Body of pancreas (tissue), 4 donors: ENCODE measurements at regions not wholly inside any gene's neighbourhood (a gene's known extent, or its start where the extent isn't known, plus 50 kb on each side); places are given as distances from the start of the nearest gene placed in this dataset.

Source experiments
- ATAC-seq: fragments of 150-250 bp; one replicate; pipeline ENCODE4 v1.9.1; 2016
- DNase-seq, 4 donors: peaks; one replicate each; pipeline ENCODE4 v3.0.0-alpha.2; 2019
- H3K27ac ChIP-seq, 4 donors: fragments of 200-600 bp; sonication (generic); 1 replicate in 3 of 4; 2 replicates in 1 of 4; pipeline versions ENCODE4 v1.5.1 to v1.6.1; 2016 to 2019; ENCODE audit warnings: mild to moderate bottlenecking in 1 of 4, mixed read lengths in 1 of 4, moderate library complexity in 1 of 4
- H3K27me3 ChIP-seq, 2 donors: fragments of 200-600 bp; sonication (generic); one replicate each; pipeline ENCODE4 v1.6.0; 2016; ENCODE audit warnings: mild to moderate bottlenecking in 1 of 2
- H3K36me3 ChIP-seq, 2 donors: fragments of 200-600 bp; sonication (generic); replicated peaks in 1 of 2; 2 replicates each; pipeline ENCODE4 v1.5.1; 2016; ENCODE audit warnings: low read depth in 2 of 2; ENCODE audit not compliant: insufficient read depth in 1 of 2
- H3K4me1 ChIP-seq: fragments of 200-600 bp; sonication (generic); one replicate; pipeline ENCODE4 v1.6.0; 2016
- H3K4me3 ChIP-seq, 2 donors: fragments of 200-600 bp; sonication (generic); 1 replicate in 1 of 2; 2 replicates in 1 of 2; pipeline ENCODE4 v1.5.1; 2016 to 2019
- H3K9me3 ChIP-seq, 3 donors: fragments of 200-600 bp; sonication (generic); 1 replicate in 2 of 3; 2 replicates in 1 of 3; pipeline ENCODE4 v1.5.1; 2016
- POLR2A ChIP-seq, 3 donors: fragments of 450-650 bp; IDR thresholded peaks; one replicate each; pipeline ENCODE4 v1.6.1; 2016; ENCODE audit warnings: antibody characterized with exemption in 3 of 3, mild to moderate bottlenecking in 2 of 3
- WGBS, 2 donors: methylation state at CpG; one replicate each; pipeline ENCODE4 v1.1.5; 2017; 5-methylcytosine and 5-hydroxymethylcytosine counted together
- intact Hi-C: fragments of 100-400 bp; cut with DNase I; formaldehyde crosslinking; loops from one replicate; pipeline ENCODE4 v1.15.1; 2023
- TF ChIP-seq, protein P1 (sequence below), 7 experiments: fragments of 450-650 bp in 4 of 7; fragments of 200-600 bp in 3 of 7; sonication (generic) in 3 of 7; IDR thresholded peaks; one replicate each; pipeline ENCODE4 v1.5.1; 2016 to 2019; ENCODE audit warnings: antibody characterized with exemption in 7 of 7

DNA sequence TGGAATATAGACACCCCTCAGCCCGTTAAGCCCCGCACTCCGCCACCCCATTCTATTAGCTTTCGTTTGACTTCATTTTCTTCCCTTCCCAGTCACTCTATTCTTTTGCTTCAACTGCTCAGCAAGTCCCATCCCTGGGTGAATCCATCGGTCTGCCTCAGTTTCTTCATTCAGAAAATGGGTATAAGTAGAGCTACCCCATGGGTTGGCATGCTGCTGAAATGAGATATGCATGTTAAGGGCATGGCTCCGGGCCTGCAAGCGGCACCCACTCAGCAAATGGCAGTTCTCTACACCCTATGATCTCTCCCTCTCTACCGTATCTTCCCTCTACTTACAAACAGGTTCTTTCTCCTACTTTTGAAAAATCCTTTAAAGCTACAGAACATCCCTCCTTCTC is 87.8 kb upstream of the IRF2BP2 start:
- ATAC-seq (no peak), DNase-seq (no peak)
- H3K36me3 ChIP-seq, result no peaks in the 10 kb centered on the region
- no peaks in the 10 kb centered on the region for H3K27me3 ChIP-seq
- no peak overlapping the region for H3K4me3 ChIP-seq
- no peak overlapping the region for H3K27ac ChIP-seq
- WGBS, 2 donors, result 91 to 95% methylated on average over 8 of the region's 8 CpGs
- H3K4me1 ChIP-seq, result no peaks in the 10 kb centered on the region
- intact Hi-C loops, result no loop called here
- H3K9me3 ChIP-seq, result no peaks in the 10 kb centered on the region
- TF ChIP-seq, protein P1, sequence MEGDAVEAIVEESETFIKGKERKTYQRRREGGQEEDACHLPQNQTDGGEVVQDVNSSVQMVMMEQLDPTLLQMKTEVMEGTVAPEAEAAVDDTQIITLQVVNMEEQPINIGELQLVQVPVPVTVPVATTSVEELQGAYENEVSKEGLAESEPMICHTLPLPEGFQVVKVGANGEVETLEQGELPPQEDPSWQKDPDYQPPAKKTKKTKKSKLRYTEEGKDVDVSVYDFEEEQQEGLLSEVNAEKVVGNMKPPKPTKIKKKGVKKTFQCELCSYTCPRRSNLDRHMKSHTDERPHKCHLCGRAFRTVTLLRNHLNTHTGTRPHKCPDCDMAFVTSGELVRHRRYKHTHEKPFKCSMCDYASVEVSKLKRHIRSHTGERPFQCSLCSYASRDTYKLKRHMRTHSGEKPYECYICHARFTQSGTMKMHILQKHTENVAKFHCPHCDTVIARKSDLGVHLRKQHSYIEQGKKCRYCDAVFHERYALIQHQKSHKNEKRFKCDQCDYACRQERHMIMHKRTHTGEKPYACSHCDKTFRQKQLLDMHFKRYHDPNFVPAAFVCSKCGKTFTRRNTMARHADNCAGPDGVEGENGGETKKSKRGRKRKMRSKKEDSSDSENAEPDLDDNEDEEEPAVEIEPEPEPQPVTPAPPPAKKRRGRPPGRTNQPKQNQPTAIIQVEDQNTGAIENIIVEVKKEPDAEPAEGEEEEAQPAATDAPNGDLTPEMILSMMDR (IDR thresholded peaks at IDR 0.05), result no peak
- TF ChIP-seq POLR2A (IDR thresholded peaks at IDR 0.05), result no peak

GRCh38 chr1:234697015-234697414 is 87.0 kb upstream of the IRF2BP2 start:
- ATAC-seq (no peak), DNase-seq (no peak)
- Histone ChIP-seq H3K9me3 (no peaks in the 10 kb centered on the region), H3K4me1 (no peaks in the 10 kb centered on the region), H3K36me3 (no peaks in the 10 kb centered on the region), H3K27me3 (no peaks in the 10 kb centered on the region), H3K4me3 (no peak overlapping the region), H3K27ac (no peak overlapping the region)
- TF ChIP-seq POLR2A (IDR thresholded peaks at IDR 0.05), result no peak
- TF ChIP-seq, protein P1 (IDR thresholded peaks at IDR 0.05), result no peak
- intact Hi-C loops, result no loop called here
- 63 to 68% methylated on average over 1 of the region's 1 CpG for WGBS, 2 donors

- no peak for ATAC-seq
- H3K27me3 ChIP-seq, result no peaks in the 10 kb centered on the region
- H3K4me1 ChIP-seq, result no peaks in the 10 kb centered on the region
- H3K9me3 ChIP-seq, result no peaks in the 10 kb centered on the region
- intact Hi-C loops, result no loop called here
- DNase-seq, result no peak
- H3K36me3 ChIP-seq, result no peaks in the 10 kb centered on the region
- H3K4me3 ChIP-seq, result no peak overlapping the region
- no peak overlapping the region for H3K27ac ChIP-seq
- WGBS, 2 donors, result 74 to 78% methylated on average over 11 of the region's 11 CpGs
- TF ChIP-seq, protein P1 (IDR thresholded peaks at IDR 0.05), result no peak
- no peak for TF ChIP-seq POLR2A (IDR thresholded peaks at IDR 0.05)
Observed at GRCh38 chr1:234696148-234696576, 86.2 kb upstream of the IRF2BP2 start.

DNA sequence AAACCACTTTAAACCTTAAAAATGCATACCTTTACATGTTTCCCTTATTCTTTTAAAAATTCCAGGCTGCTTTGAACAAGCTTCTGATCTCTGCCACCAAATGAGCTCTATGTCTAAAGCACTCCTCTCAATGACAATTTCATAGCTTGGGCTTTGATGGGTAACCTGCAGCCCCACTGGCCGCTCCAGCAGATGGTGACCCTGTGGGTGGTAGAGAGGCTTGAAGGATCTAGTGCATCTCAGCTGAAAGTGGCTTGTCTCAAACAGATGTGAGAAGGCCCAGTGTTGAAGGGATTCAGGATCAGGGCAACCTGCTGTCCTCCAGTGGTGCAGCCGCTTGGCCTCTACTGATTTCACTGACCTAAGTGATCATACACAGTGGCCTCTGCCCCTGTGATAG is 84.7 kb upstream of the IRF2BP2 start:
- 47 to 80% methylated on average over 1 to 2 of the region's 2 CpGs for WGBS, 2 donors

More for the DNA sequence above, 84.7 kb upstream of the IRF2BP2 start:
- H3K9me3 ChIP-seq, result no peaks in the 10 kb centered on the region
- no peak overlapping the region for H3K4me3 ChIP-seq
- H3K27ac ChIP-seq, result no peak overlapping the region
- no peaks in the 10 kb centered on the region for H3K36me3 ChIP-seq
- H3K4me1 ChIP-seq, result no peaks in the 10 kb centered on the region
- no peaks in the 10 kb centered on the region for H3K27me3 ChIP-seq
- TF ChIP-seq, protein P1 (IDR thresholded peaks at IDR 0.05), result no peak
- TF ChIP-seq POLR2A (IDR thresholded peaks at IDR 0.05), result no peak
- intact Hi-C loops, result no loop called here
- no peak for DNase-seq
- no peak for ATAC-seq
